ENCODE measurements at regions not wholly inside any gene's neighbourhood (a gene's known extent, or its start where the extent isn't known, plus 50 kb on each side); places are given as distances from the start of the nearest gene placed in this dataset.

GRCh38 chr12:30110958-30111586, 327.3 kb upstream of the TMTC1 start:
- TF ChIP-seq ATF3 (IDR thresholded peaks at IDR 0.05) = no peak
- Histone ChIP-seq H3K27ac (ENCODE audit: low read depth in 1 of 2, low read length in 2 of 2) (no peak overlapping the region), H3K9me3 (ENCODE audit: control insufficient read depth in 4 of 4, low read length in 3 of 4) (peaks cover 0 to 5% (median 0%) of the 10 kb centered on the region in 4 donors), H3K27me3 (ENCODE audit: control insufficient read depth in 4 of 4, insufficient read depth in 4 of 4, low read length in 3 of 4) (no peaks in the 10 kb centered on the region), H3K4me1 (ENCODE audit: control insufficient read depth in 4 of 4, insufficient read depth in 4 of 4, low read length in 3 of 4) (no peaks in the 10 kb centered on the region), H3K36me3 (ENCODE audit: control insufficient read depth in 4 of 4, insufficient read depth in 3 of 4, low read depth in 1 of 4, low read length in 3 of 4) (no peaks in the 10 kb centered on the region), H3K9ac (ENCODE audit: low read depth in 1 of 2, low read length in 2 of 2) (no peak overlapping the region), H3K4me3 (ENCODE audit: low read depth in 1 of 3, low read length in 3 of 3) (no peak overlapping the region)
- WGBS = 89% methylated on average over 6 of the region's 6 CpGs
- no peak for DNase-seq (ENCODE audit: low spot score)

DNA sequence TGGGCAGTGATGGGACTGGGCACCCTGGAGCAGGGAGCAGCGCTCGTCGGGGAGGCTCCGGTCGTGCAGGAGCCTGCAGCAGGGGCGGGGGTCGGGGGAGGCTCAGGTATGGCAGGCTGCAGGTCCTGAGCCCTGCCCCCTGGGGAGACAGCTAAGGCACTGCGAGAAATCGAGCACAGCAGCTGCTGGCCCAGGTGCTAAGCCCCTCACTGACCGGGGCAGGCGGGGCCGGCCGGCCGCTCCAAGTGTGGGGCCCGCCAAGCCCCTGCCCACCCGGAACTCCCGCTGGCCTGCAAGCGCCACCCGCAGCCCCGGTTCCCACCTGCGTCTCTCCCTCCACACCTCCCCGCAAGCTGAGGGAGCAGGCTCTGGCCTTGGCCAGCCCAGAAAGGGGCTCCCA, 326.8 kb upstream of the TMTC1 start:
- Histone ChIP-seq H3K9ac (ENCODE audit: low read depth in 1 of 2, low read length in 2 of 2) (no peak overlapping the region), H3K9me3 (ENCODE audit: control insufficient read depth in 4 of 4, low read length in 3 of 4) (peaks cover 0 to 5% (median 0%) of the 10 kb centered on the region in 4 donors), H3K4me3 (ENCODE audit: low read depth in 1 of 3, low read length in 3 of 3) (no peak overlapping the region), H3K27me3 (ENCODE audit: control insufficient read depth in 4 of 4, insufficient read depth in 4 of 4, low read length in 3 of 4) (no peaks in the 10 kb centered on the region), H3K4me1 (ENCODE audit: control insufficient read depth in 4 of 4, insufficient read depth in 4 of 4, low read length in 3 of 4) (no peaks in the 10 kb centered on the region), H3K27ac (ENCODE audit: low read depth in 1 of 2, low read length in 2 of 2) (no peak overlapping the region), H3K36me3 (ENCODE audit: control insufficient read depth in 4 of 4, insufficient read depth in 3 of 4, low read depth in 1 of 4, low read length in 3 of 4) (no peaks in the 10 kb centered on the region)
- no peak for TF ChIP-seq REST (IDR thresholded peaks at IDR 0.05)
- no peak for TF ChIP-seq HNF4G (IDR thresholded peaks at IDR 0.05)
- TF ChIP-seq HNF4A (conservative IDR thresholded peaks at IDR 0.05) = no peak
- TF ChIP-seq MAX (IDR thresholded peaks at IDR 0.05) = no peak
- no peak for TF ChIP-seq CTCF (IDR thresholded peaks at IDR 0.05; ENCODE audit: low read depth, low read length, missing input control)
- TF ChIP-seq JUND (IDR thresholded peaks at IDR 0.05) = no peak
- no peak for DNase-seq (ENCODE audit: low spot score)
- 91% methylated on average over 22 of the region's 22 CpGs for WGBS

DNA sequence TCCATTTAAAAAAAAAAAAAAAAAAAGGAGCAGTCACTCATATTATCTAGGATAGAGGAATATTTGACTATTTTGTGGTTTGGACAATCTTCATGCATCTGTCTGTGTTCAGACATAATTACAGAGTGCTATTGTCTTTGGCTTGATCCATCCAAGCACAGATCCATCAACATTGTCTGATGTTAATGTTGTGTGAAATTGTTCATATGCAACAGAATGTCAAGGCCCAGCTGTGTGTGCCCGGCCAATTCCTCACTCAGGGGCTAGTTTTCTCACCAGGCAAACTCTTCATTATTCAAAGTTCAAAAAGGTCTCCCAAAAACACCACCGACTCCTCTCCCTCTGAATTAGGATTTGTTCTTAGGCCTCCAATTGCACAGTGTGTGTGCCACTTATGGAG, 324.9 kb upstream of the TMTC1 start:
- H3K4me3 ChIP-seq (ENCODE audit: low read depth in 1 of 3, low read length in 3 of 3) = no peak overlapping the region
- no peaks in the 10 kb centered on the region for H3K36me3 ChIP-seq (ENCODE audit: control insufficient read depth in 4 of 4, insufficient read depth in 3 of 4, low read depth in 1 of 4, low read length in 3 of 4)
- H3K27ac ChIP-seq (ENCODE audit: low read depth in 1 of 2, low read length in 2 of 2) = no peak overlapping the region
- H3K9me3 ChIP-seq (ENCODE audit: control insufficient read depth in 4 of 4, low read length in 3 of 4) = peaks cover 0 to 5% (median 0%) of the 10 kb centered on the region in 4 donors
- DNase-seq (ENCODE audit: low spot score) = no peak
- H3K4me1 ChIP-seq (ENCODE audit: control insufficient read depth in 4 of 4, insufficient read depth in 4 of 4, low read length in 3 of 4) = no peaks in the 10 kb centered on the region
- 92% methylated on average over 2 of the region's 2 CpGs for WGBS
- no peak overlapping the region for H3K9ac ChIP-seq (ENCODE audit: low read depth in 1 of 2, low read length in 2 of 2)
- H3K27me3 ChIP-seq (ENCODE audit: control insufficient read depth in 4 of 4, insufficient read depth in 4 of 4, low read length in 3 of 4) = no peaks in the 10 kb centered on the region
- TF ChIP-seq TAF1 (conservative IDR thresholded peaks at IDR 0.05) = no peak
- TF ChIP-seq JUND (IDR thresholded peaks at IDR 0.05) = no peak
- TF ChIP-seq, protein P1, sequence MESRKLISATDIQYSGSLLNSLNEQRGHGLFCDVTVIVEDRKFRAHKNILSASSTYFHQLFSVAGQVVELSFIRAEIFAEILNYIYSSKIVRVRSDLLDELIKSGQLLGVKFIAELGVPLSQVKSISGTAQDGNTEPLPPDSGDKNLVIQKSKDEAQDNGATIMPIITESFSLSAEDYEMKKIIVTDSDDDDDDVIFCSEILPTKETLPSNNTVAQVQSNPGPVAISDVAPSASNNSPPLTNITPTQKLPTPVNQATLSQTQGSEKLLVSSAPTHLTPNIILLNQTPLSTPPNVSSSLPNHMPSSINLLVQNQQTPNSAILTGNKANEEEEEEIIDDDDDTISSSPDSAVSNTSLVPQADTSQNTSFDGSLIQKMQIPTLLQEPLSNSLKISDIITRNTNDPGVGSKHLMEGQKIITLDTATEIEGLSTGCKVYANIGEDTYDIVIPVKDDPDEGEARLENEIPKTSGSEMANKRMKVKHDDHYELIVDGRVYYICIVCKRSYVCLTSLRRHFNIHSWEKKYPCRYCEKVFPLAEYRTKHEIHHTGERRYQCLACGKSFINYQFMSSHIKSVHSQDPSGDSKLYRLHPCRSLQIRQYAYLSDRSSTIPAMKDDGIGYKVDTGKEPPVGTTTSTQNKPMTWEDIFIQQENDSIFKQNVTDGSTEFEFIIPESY (IDR thresholded peaks at IDR 0.05) = no peak
- no peak for TF ChIP-seq NR2F2 (IDR thresholded peaks at IDR 0.05)
- TF ChIP-seq HNF4A (conservative IDR thresholded peaks at IDR 0.05) = no peak
- TF ChIP-seq RXRA (IDR thresholded peaks at IDR 0.05) = no peak
- no peak for TF ChIP-seq CTCF (IDR thresholded peaks at IDR 0.05; ENCODE audit: low read depth, low read length, missing input control)
- no peak for TF ChIP-seq HNF4G (IDR thresholded peaks at IDR 0.05)
- TF ChIP-seq FOXA1 (IDR thresholded peaks at IDR 0.05) = no peak
- TF ChIP-seq EGR1 (IDR thresholded peaks at IDR 0.05; ENCODE audit: low read depth in 2 of 2) = no peak
- TF ChIP-seq GABPA (IDR thresholded peaks at IDR 0.05 in 1 of 2, conservative IDR thresholded peaks at IDR 0.05 in 1 of 2) = no peak
- no peak for TF ChIP-seq ATF3 (IDR thresholded peaks at IDR 0.05)
- TF ChIP-seq YY1 (IDR thresholded peaks at IDR 0.05) = no peak
- TF ChIP-seq SP1 (IDR thresholded peaks at IDR 0.05) = no peak
- no peak for TF ChIP-seq RAD21 (IDR thresholded peaks at IDR 0.05)
